HG02981 (cell line): ENCODE measurements at regions not wholly inside any gene's neighbourhood (a gene's known extent, or its start where the extent isn't known, plus 50 kb on each side); places are given as distances from the start of the nearest gene placed in this dataset.
"Not testable (repeated sequence)": the region's sequence is repeated elsewhere in the genome, so short reads cannot be mapped to it uniquely, and the experiment has no call there.

Experiments used
- ATAC-seq: cut with Tn5 transposase; IDR thresholded peaks from one replicate; pipeline ENCODE4 v1.9.1; 2021; ENCODE audit warnings: mild to moderate bottlenecking, moderate library complexity; ENCODE audit not compliant: unreplicated experiment

- ATAC-seq = no peak
Observed at GRCh38 chr10:106304056-106304455, 860.5 kb downstream of the SORCS1 start.

- no peak for ATAC-seq
Observed at GRCh38 chr10:106302961-106303360, 861.5 kb downstream of the SORCS1 start.

GRCh38 chr10:106301146-106301545, 863.4 kb downstream of the SORCS1 start:
- ATAC-seq = no peak

GRCh38 chr10:106296750-106297392, 867.6 kb downstream of the SORCS1 start:
- no peak for ATAC-seq

DNA sequence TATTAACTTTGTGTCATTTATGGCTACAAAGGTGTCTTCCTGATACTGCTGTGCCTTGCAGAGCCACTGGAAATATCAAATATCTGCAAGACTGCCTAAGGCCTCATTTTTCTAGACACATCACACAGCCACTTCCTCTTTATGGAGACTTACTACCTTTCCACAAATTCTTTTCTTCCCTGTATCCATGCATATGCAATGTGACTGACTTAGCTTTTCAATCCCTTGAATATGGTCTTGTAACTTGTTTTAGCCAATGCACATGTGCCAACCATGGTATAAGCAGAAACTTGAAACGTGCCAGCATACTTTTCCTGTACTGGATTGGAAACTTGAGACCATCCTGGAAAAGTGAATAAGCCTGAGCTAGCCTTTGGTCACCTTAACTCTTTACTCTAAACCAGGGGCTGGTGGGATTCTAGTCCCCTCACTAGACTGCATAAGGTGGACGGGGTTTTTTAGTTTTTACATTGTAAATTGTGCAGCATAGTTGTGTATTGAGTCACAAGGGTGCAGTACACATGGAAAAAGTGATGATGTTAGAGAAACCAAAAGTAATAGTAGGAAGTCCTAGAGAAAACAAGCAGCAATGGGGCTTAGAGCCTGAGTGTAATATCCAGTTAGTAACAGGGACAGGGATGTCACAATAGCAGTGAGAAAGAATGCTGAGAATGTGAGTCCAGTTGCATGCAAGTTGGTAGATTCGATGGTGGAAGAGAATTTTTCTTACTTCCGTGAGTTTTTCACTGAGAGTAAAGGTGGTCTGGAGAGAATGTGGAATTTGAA, 879.5 kb downstream of the SORCS1 start:
- no peak for ATAC-seq

- no peak for ATAC-seq
Observed at GRCh38 chr10:106280896-106281460, 883.5 kb downstream of the SORCS1 start.

DNA sequence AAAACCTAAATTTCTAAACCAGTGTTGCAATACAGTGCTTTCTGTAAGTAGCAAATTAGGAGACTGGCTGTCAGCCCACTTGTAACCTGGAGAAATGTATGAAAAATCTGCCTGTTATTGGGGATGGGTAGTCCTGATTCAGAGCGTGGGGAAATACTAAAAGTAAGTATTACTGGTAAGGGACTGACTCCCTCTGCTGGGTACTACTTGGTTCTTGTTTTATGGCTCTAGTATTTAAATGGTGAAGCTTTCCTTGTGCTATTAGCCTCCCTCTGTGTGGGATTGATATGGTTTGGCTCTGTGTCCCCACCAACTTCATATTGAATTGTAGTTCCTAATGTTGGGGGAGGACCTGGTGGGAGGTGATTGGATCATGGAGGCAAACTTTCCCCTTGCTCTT, 886.1 kb downstream of the SORCS1 start:
- no peak for ATAC-seq

- no peak for ATAC-seq
Observed at GRCh38 chr10:106271237-106271636, 893.3 kb downstream of the SORCS1 start.

GRCh38 chr10:106268000-106268399, 896.5 kb downstream of the SORCS1 start:
- no peak for ATAC-seq

GRCh38 chr10:106267591-106267990, 896.9 kb downstream of the SORCS1 start:
- no peak for ATAC-seq

- ATAC-seq = not testable (repeated sequence)
Observed at GRCh38 chr10:106257432-106257831, 907.1 kb downstream of the SORCS1 start.

- ATAC-seq = no peak
Observed at GRCh38 chr10:106255111-106255678, 909.3 kb downstream of the SORCS1 start.

DNA sequence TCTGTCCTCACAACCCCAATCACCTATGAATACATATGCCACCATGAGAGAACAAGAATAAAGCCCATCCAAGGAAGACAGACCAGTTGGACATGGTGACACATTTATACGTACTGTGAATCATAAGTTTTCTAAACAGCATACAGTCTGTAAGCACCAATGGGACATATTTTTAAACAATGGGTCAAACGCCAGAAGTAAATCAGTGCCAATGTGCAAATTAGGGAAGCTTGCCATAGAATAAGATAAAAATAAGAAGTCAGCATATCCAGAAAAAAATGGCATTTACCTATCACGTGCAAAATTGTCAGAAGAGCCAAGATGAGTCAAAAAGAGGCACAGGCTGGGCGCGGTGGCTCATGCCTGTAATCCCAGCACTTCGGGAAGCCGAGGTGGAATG, 910.4 kb downstream of the SORCS1 start:
- no peak for ATAC-seq

DNA sequence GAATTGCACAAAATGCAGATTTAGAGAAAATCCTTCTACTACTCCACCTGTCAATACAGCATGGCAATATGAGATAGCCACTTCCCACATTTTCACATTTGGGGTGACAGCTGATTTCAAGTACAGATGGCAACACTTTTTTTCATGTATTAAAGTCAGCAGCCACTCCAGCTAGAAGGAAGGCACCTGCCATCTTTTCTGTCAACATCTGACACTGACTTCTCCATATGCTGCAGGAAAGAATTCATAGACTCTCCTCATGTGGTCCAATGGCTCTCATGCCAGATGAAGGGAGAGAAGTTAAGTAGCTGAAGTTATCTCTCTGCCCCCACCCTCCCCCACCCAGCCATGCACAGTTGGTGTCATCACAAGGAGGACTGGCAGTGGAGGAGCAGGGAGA, 912.0 kb downstream of the SORCS1 start:
- no peak for ATAC-seq

DNA sequence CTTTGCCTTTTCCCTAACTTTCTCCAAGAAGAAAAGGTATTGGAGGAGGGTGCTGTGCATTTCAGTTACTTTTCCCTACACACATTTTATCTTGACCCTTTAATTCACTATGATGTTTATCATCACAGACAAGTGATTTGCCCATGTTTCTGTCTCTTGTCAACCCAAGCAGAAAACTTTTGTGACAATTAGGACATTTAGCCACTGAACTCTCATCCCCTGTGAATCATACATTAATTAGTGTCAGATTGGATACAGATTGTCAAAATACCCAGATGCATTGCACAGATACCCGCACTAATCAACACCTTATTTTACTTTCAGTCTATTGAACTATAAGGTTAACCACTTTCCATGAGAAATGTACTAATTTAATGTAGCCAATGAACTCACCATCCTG, 912.9 kb downstream of the SORCS1 start:
- ATAC-seq = no peak

- ATAC-seq = no peak
Observed at GRCh38 chr10:106242301-106242700, 922.2 kb downstream of the SORCS1 start.

GRCh38 chr10:106226828-106227227, 937.7 kb downstream of the SORCS1 start:
- no peak for ATAC-seq

- no peak for ATAC-seq
Observed at GRCh38 chr10:106226142-106226541, 938.4 kb downstream of the SORCS1 start.

DNA sequence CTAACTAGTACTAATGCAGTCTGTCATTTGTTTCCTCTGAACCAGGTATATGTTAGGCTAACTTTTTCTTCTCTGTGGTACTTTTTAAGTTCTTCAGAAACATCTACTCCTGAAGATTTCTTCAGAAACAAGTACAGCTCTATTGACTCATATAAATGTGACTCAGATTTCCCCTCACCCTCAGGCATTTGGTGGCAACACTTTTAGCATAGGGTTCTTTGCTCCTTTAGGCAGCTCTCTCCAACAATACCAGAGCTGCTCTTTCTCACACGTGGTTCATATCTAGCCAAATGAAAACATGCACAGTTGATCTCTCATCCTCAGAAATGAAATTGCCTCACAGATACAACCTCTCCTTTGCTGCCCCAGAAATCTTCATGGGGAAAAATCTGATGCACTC, 939.8 kb downstream of the SORCS1 start:
- no peak for ATAC-seq

GRCh38 chr10:106217627-106218026, 946.9 kb downstream of the SORCS1 start:
- no peak for ATAC-seq

- ATAC-seq = no peak
Observed at GRCh38 chr10:106216085-106216484, 948.4 kb downstream of the SORCS1 start.

GRCh38 chr10:106214243-106214642, 950.3 kb downstream of the SORCS1 start:
- no peak for ATAC-seq
